Cardiac fibroblast (primary cell): ENCODE measurements at regions not wholly inside any gene's neighbourhood (a gene's known extent, or its start where the extent isn't known, plus 50 kb on each side); places are given as distances from the start of the nearest gene placed in this dataset.

Experiments used
- DNase-seq, 2 donors: peaks; one replicate each; pipeline versions ENCODE4 v3.0.0 to v3.0.0-alpha.2; 2010; ENCODE audit warnings: low read depth in 2 of 2
- H3K4me3 ChIP-seq, 2 donors: replicated peaks in 1 of 2; 1 replicate in 1 of 2; 2 replicates in 1 of 2; pipeline ENCODE4 v1.5.1; 2011; ENCODE audit warnings: low read depth in 2 of 2, low read length in 2 of 2, mild to moderate bottlenecking in 2 of 2, moderate library complexity in 1 of 2
- TF ChIP-seq, protein P1 (sequence below): IDR thresholded peaks from one replicate; pipeline ENCODE4 v1.5.1; 2011; ENCODE audit warnings: low read depth, mild to moderate bottlenecking, low read length, inconsistent platforms

- no peak for DNase-seq
- no peak overlapping the region for H3K4me3 ChIP-seq
- TF ChIP-seq, protein P1, sequence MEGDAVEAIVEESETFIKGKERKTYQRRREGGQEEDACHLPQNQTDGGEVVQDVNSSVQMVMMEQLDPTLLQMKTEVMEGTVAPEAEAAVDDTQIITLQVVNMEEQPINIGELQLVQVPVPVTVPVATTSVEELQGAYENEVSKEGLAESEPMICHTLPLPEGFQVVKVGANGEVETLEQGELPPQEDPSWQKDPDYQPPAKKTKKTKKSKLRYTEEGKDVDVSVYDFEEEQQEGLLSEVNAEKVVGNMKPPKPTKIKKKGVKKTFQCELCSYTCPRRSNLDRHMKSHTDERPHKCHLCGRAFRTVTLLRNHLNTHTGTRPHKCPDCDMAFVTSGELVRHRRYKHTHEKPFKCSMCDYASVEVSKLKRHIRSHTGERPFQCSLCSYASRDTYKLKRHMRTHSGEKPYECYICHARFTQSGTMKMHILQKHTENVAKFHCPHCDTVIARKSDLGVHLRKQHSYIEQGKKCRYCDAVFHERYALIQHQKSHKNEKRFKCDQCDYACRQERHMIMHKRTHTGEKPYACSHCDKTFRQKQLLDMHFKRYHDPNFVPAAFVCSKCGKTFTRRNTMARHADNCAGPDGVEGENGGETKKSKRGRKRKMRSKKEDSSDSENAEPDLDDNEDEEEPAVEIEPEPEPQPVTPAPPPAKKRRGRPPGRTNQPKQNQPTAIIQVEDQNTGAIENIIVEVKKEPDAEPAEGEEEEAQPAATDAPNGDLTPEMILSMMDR: no peak
These were observed 107.3 kb downstream of the NRN1 start for GRCh38 chr6:5899216-5900045.

DNA sequence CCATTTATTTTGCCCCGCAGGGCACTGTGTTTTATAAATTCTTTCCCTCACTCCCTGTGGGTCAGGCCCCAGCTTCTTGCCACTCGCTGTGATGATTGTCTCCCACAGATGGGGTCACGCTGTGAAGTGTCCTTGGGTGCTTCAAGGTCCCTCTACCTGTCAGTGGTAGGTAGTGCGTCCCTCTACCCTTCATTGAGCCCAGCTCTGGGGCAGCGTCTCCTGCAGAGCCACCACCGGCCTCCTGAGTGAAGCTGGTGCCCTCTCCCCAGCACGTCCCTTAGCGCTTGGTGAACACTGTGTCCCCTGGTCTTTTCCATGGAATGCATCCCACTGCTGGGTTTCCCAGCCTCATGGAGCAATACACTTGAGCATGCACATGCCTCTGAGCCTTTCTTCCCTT, 108.2 kb downstream of the NRN1 start:
- DNase-seq: no peak
- TF ChIP-seq, protein P1: no peak
- no peak overlapping the region for H3K4me3 ChIP-seq

DNA sequence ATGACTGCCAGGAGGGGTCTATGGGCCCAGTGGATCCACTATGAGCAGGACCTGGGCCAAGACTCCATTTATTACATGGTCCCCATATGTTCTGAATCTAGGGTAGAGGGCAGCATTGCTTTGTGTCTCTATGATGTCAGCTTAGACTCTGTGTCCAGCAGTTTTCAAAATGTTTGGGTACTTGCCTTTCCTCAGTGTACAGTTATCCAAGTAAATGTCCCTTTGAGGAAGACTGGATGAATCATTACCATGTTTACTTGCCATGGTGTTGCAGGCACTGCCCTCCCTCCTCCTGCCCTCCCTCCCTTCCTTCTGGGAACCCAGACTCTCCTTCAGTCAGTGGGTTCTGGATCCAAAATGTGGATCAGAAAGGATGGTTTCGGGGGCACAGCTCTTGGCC, 108.6 kb downstream of the NRN1 start:
- no peak for DNase-seq
- no peak overlapping the region for H3K4me3 ChIP-seq
- TF ChIP-seq, protein P1: no peak

DNA sequence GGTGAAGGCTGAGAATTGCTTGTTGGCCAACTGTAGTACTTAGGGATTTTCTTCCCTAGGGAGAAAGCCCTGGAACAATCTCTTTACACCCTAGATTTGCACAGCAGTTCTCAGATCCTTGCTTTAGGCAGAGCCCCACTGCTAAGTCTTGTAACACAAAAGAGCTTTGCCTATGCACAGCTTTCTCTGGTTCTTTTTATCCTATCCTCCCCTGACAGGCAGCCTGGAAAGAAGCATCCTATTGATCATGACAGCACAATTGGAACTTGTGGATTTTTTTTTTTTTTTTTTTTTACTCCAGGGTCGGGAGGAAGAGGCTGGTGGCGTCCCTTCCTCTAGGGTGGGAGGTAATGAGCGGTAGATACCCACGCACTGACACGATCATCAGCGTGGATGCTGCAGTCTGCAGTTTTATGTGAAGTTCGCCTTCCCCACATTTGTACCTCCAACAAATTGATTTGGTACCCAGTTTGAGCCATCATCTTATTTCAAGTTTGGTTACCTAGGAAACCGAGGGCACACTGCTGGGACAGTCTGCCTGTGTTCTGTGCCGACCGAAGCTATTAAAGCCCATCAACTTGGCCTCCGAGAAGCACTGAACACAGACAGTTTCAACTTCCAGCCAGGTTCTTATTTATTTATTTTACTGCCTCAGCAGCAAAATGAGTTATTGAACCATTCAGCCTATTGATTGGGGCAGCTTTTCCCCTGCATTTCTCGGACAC, 110.1 kb downstream of the NRN1 start:
- TF ChIP-seq, protein P1: no peak
- no peak overlapping the region for H3K4me3 ChIP-seq
- no peak for DNase-seq

GRCh38 chr6:5894357-5894756, 112.4 kb downstream of the NRN1 start:
- no peak overlapping the region for H3K4me3 ChIP-seq
- TF ChIP-seq, protein P1: no peak
- DNase-seq: no peak

DNA sequence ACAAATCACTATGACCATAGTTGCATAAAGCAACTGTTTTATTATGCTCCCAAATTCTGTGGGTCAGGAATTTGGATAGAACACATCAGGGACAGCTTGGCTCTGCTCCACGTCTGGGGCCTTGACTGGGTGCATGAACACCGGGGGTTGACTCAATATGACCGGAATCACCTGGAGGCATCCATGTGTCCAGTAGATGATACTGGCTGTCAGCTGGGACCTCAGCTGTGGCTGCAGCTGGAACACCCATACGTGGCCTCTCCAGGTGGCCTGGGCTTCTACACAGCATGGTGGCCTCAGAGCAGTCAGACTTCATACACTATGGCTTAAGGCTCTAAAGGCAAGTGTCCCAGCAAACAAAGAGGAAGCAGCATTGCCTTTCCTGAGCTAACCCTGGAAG, 113.4 kb downstream of the NRN1 start:
- DNase-seq: no peak
- H3K4me3 ChIP-seq: no peak overlapping the region
- TF ChIP-seq, protein P1: no peak
